Parathyroid adenoma (tissue), 2 donors: ENCODE measurements at regions not wholly inside any gene's neighbourhood (a gene's known extent, or its start where the extent isn't known, plus 50 kb on each side); places are given as distances from the start of the nearest gene placed in this dataset.

Experiments used
- H2AFZ ChIP-seq: fragments of 300-600 bp; sonication (generic); one replicate; pipeline ENCODE4 v1.7.0; 2017; ENCODE audit warnings: antibody characterized with exemption, mild to moderate bottlenecking
- H3K27ac ChIP-seq: fragments of 300-600 bp; sonication (generic); one replicate; pipeline ENCODE4 v1.7.0; 2017
- H3K27me3 ChIP-seq: fragments of 300-600 bp; sonication (generic); one replicate; pipeline ENCODE4 v1.7.0; 2017; ENCODE audit warnings: low read length; ENCODE audit not compliant: control insufficient read depth, insufficient read depth
- H3K36me3 ChIP-seq: fragments of 300-600 bp; sonication (generic); one replicate; pipeline ENCODE4 v1.7.0; 2017; ENCODE audit warnings: low read length; ENCODE audit not compliant: control insufficient read depth, insufficient read depth
- H3K4me1 ChIP-seq: fragments of 300-600 bp; sonication (generic); one replicate; pipeline ENCODE4 v1.7.0; 2017; ENCODE audit warnings: control low read depth
- H3K4me2 ChIP-seq: fragments of 300-600 bp; sonication (generic); one replicate; pipeline ENCODE4 v1.7.0; 2017; ENCODE audit warnings: low read length
- H3K4me3 ChIP-seq: fragments of 300-600 bp; sonication (generic); one replicate; pipeline ENCODE4 v1.7.0; 2017; ENCODE audit warnings: low read depth, low read length
- H3K79me2 ChIP-seq: fragments of 300-600 bp; sonication (generic); one replicate; pipeline ENCODE4 v1.7.0; 2017; ENCODE audit warnings: control low read depth
- H3K9ac ChIP-seq: fragments of 300-600 bp; sonication (generic); one replicate; pipeline ENCODE4 v1.7.0; 2017; ENCODE audit warnings: mild to moderate bottlenecking
- H3K9me3 ChIP-seq: fragments of 300-600 bp; sonication (generic); one replicate; pipeline ENCODE4 v1.7.0; 2017; ENCODE audit warnings: low read length; ENCODE audit not compliant: control insufficient read depth
- TF ChIP-seq, protein P1 (sequence below): fragments of 300-600 bp; sonication (generic); IDR thresholded peaks from one replicate; pipeline ENCODE4 v1.7.0; 2017; ENCODE audit warnings: antibody characterized with exemption, mild to moderate bottlenecking
- donor health status: primary hyperparathyroidism.

DNA sequence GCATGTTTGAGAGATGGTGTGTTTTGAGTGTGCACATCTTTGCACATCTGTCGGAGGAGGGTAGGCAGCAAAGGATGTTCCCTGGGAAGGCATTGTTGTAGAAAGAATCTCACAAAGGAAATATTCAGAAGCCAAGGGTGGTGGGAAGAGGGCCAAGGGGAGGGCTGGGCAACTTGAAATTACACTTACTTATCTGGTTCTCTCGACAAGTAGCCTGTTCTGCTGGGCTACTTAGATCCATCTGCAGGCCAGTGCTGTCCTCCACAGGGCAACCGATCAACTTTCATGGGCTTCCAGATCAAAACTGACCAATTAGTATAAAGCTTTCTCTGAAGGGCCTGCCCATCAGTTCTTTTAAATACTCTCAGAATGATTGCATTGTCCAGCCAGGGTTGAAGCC is 495.2 kb downstream of the GADD45G start:
- TF ChIP-seq, protein P1, sequence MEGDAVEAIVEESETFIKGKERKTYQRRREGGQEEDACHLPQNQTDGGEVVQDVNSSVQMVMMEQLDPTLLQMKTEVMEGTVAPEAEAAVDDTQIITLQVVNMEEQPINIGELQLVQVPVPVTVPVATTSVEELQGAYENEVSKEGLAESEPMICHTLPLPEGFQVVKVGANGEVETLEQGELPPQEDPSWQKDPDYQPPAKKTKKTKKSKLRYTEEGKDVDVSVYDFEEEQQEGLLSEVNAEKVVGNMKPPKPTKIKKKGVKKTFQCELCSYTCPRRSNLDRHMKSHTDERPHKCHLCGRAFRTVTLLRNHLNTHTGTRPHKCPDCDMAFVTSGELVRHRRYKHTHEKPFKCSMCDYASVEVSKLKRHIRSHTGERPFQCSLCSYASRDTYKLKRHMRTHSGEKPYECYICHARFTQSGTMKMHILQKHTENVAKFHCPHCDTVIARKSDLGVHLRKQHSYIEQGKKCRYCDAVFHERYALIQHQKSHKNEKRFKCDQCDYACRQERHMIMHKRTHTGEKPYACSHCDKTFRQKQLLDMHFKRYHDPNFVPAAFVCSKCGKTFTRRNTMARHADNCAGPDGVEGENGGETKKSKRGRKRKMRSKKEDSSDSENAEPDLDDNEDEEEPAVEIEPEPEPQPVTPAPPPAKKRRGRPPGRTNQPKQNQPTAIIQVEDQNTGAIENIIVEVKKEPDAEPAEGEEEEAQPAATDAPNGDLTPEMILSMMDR: no peak
- no peaks in the 10 kb centered on the region for H3K79me2 ChIP-seq
- peaks cover 10% of the 10 kb centered on the region for H3K4me1 ChIP-seq
- H3K4me2 ChIP-seq: no peak overlapping the region
- no peaks in the 10 kb centered on the region for H3K9me3 ChIP-seq
- no peak overlapping the region for H3K9ac ChIP-seq
- H2AFZ ChIP-seq: no peak overlapping the region
- H3K4me3 ChIP-seq: no peak overlapping the region
- no peaks in the 10 kb centered on the region for H3K36me3 ChIP-seq
- no peaks in the 10 kb centered on the region for H3K27me3 ChIP-seq
- no peak overlapping the region for H3K27ac ChIP-seq

DNA sequence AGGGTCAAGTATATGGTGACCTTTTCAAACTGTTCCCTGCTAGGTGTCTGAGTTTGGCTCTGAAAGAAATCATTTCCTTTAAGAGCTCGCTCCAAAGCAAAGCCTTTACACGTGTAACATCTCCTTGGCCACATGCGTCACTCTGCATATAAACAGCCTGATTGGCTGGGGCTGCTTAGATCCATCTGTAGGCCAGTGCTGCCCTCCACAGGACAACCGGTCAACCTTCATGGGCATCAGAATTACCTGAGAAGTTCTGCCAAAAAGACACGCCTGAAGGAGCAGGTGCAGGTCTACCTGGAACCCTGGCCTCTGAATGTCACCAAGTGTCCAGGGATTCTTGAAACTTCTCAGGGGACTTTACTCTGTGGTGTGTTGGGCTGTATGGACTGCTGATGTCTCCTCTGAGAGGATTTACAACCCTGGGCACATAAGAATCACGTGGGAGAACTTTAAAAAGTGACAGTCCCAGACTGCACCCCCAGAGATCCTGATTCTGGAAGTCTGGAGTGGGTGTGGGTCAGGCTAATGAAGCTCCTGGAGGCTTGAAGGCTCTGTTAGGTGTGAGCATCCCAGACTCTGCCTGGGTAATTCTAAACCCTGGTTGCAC is 497.6 kb downstream of the GADD45G start:
- TF ChIP-seq, protein P1: peak; percentile 72
- peaks cover 10% of the 10 kb centered on the region for H3K4me1 ChIP-seq
- H3K27ac ChIP-seq: no peak overlapping the region
- no peak overlapping the region for H3K9ac ChIP-seq
- no peak overlapping the region for H2AFZ ChIP-seq
- H3K4me3 ChIP-seq: no peak overlapping the region
- H3K36me3 ChIP-seq: no peaks in the 10 kb centered on the region
- H3K4me2 ChIP-seq: peak overlapping the region; percentile 43
- no peaks in the 10 kb centered on the region for H3K9me3 ChIP-seq
- no peaks in the 10 kb centered on the region for H3K27me3 ChIP-seq
- H3K79me2 ChIP-seq: no peaks in the 10 kb centered on the region

DNA sequence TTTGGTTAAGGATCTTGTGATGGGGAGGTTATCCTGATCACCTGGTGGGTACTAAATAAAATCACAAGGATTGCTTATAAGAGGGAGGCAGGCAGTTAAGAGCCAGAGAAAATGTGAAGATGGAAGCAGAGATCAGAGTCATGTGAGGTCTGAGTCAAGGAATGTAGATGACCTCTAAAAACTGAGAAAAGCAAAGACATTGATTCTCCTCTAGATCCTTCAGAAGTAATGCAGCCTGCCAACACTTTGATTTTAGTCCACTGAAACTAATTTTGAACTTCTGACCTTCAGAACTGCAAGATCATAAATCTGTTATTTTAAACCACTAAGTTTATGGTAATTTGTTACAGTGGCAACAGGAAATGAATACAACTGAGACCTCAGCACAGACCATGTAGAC is 499.0 kb downstream of the GADD45G start:
- TF ChIP-seq, protein P1: no peak
- Histone ChIP-seq H2AFZ (no peak overlapping the region), H3K79me2 (no peaks in the 10 kb centered on the region), H3K9me3 (no peaks in the 10 kb centered on the region), H3K27me3 (no peaks in the 10 kb centered on the region), H3K4me3 (no peak overlapping the region), H3K4me1 (no peaks in the 10 kb centered on the region), H3K27ac (no peak overlapping the region), H3K36me3 (no peaks in the 10 kb centered on the region), H3K4me2 (no peak overlapping the region), H3K9ac (no peak overlapping the region)

DNA sequence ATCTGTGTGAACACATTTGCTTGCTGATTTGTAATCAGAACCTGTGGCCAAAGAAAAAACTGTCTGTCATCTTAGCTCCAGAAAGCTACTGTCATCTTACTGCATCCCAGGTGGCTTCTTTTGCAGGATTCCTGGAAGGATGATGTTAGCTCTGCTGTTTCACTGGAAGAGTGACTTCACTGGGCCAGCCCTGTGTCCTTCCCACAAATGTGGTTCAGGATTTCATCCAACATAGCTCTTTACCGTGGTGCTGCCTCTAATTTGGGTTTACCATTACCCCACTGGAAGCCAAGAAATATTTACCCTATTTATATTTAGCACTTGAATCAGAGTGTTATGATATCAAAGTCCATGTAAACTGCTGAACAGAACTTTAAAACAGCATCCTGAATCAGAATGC is 501.0 kb downstream of the GADD45G start:
- Histone ChIP-seq H3K36me3 (no peaks in the 10 kb centered on the region), H3K4me1 (no peaks in the 10 kb centered on the region), H3K4me2 (no peak overlapping the region), H3K9me3 (no peaks in the 10 kb centered on the region), H3K27me3 (no peaks in the 10 kb centered on the region), H3K4me3 (no peak overlapping the region), H3K9ac (no peak overlapping the region), H3K79me2 (no peaks in the 10 kb centered on the region), H2AFZ (no peak overlapping the region), H3K27ac (no peak overlapping the region)
- TF ChIP-seq, protein P1: no peak

DNA sequence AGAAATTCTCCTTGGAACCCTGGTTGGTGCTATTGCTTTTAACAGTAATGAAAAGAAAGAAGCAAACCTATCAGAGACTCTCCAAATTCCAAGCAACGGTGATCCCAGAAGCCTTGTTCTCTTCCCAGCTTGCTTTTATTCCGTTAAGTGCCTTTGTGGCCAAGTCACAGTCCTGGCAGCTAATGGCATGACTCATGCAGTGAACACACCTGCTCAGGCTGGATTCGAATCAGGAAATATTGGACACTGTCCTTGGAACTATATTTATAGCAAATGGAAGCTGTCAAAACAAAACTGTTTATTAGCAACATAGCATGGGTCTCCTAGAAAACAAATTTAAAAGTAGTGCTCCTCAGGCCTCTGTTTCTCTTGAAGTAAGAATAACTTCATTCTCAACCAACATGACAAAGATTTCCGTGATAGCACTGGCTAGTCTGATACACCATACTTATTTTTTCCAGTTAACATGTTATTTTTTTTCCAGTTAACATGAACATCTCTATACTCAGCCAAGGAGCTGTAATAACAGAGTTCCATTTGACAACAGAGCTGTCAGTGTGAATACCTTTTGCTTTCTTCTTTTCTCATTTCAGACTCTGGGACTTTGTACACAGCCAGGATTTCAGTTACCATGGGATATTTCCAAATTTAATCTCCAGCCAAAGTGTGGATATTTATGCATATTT is 502.4 kb downstream of the GADD45G start:
- Histone ChIP-seq H3K27me3 (no peaks in the 10 kb centered on the region), H3K4me2 (no peak overlapping the region), H2AFZ (no peak overlapping the region), H3K27ac (no peak overlapping the region), H3K9ac (no peak overlapping the region), H3K4me1 (no peaks in the 10 kb centered on the region), H3K4me3 (no peak overlapping the region), H3K9me3 (no peaks in the 10 kb centered on the region), H3K36me3 (no peaks in the 10 kb centered on the region), H3K79me2 (no peaks in the 10 kb centered on the region)
- TF ChIP-seq, protein P1: no peak
